ENCODE measurements at regions not wholly inside any gene's neighbourhood (a gene's known extent, or its start where the extent isn't known, plus 50 kb on each side); places are given as distances from the start of the nearest gene placed in this dataset.

DNA sequence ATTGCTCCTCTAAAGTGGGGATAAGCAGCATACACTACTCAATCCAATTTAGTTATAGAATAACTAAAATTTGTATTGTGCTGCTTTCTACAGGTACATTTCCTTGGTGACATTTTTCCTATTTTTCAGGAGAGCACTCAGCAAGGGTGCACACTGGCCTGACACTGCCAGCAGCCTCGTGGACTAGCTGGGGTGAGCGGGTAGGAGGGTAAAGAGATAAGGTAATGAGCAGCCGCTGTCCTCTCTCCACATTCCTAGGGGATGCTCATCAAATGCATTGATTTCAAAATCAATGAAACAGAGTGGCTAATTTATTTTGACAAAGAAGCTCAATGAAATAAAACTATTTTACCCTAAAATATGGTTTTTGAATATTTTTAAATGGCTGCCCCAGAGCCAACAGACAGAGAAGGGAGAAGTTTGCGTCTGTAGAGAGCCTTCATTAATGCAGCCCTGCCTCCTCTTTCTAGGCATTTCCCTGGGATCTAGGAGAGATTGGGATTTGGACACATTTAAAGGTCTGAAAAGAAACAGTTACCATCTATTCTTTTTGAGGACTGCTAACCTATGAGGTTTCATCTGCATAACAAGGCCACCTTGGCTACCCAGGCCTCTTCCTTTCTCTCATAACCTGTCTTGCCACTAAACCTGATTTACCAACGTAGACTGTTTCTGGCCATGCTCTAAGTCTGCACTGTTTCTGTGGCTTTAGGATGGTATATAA is 561.0 kb downstream of the IPMK start:
- TF ChIP-seq, protein P1, sequence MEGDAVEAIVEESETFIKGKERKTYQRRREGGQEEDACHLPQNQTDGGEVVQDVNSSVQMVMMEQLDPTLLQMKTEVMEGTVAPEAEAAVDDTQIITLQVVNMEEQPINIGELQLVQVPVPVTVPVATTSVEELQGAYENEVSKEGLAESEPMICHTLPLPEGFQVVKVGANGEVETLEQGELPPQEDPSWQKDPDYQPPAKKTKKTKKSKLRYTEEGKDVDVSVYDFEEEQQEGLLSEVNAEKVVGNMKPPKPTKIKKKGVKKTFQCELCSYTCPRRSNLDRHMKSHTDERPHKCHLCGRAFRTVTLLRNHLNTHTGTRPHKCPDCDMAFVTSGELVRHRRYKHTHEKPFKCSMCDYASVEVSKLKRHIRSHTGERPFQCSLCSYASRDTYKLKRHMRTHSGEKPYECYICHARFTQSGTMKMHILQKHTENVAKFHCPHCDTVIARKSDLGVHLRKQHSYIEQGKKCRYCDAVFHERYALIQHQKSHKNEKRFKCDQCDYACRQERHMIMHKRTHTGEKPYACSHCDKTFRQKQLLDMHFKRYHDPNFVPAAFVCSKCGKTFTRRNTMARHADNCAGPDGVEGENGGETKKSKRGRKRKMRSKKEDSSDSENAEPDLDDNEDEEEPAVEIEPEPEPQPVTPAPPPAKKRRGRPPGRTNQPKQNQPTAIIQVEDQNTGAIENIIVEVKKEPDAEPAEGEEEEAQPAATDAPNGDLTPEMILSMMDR (IDR thresholded peaks at IDR 0.05): no peak
- TF ChIP-seq POLR2A (IDR thresholded peaks at IDR 0.05): no peak

Measured in esophagus squamous epithelium (tissue), 4 donors.